ENCODE measurements at regions not wholly inside any gene's neighbourhood (a gene's known extent, or its start where the extent isn't known, plus 50 kb on each side); places are given as distances from the start of the nearest gene placed in this dataset.

DNA sequence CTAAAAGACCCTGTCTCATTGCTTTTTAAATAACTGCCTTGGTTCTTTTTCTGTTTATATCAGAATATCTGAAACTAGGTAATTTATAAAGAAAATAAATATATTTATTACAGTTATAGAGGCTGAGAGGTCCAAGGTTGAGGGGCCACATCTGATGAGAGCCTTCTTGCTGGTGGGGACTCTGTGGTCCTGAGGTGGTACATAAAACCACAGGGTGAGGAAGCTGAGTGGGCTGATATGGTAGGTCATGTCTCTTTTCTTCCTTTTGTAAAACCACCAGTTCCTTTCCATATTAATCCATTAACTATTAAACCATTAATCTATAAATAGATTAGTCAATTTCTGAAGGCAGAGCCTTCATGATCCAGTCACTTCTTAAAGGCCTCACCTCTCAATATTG is 109.5 kb upstream of the SPRY2 start:
- TF ChIP-seq, protein P1, sequence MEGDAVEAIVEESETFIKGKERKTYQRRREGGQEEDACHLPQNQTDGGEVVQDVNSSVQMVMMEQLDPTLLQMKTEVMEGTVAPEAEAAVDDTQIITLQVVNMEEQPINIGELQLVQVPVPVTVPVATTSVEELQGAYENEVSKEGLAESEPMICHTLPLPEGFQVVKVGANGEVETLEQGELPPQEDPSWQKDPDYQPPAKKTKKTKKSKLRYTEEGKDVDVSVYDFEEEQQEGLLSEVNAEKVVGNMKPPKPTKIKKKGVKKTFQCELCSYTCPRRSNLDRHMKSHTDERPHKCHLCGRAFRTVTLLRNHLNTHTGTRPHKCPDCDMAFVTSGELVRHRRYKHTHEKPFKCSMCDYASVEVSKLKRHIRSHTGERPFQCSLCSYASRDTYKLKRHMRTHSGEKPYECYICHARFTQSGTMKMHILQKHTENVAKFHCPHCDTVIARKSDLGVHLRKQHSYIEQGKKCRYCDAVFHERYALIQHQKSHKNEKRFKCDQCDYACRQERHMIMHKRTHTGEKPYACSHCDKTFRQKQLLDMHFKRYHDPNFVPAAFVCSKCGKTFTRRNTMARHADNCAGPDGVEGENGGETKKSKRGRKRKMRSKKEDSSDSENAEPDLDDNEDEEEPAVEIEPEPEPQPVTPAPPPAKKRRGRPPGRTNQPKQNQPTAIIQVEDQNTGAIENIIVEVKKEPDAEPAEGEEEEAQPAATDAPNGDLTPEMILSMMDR (IDR thresholded peaks at IDR 0.05) = no peak
- TF ChIP-seq POLR2A (IDR thresholded peaks at IDR 0.05) = no peak
